ENCODE measurements at regions not wholly inside any gene's neighbourhood (a gene's known extent, or its start where the extent isn't known, plus 50 kb on each side); places are given as distances from the start of the nearest gene placed in this dataset.

GRCh38 chr7:26449175-26450165 is 157.8 kb downstream of the SNX10 start:
- ATAC-seq (ENCODE audit: low read depth) = no peak
- TF ChIP-seq CTCF (IDR thresholded peaks at IDR 0.05) = no peak
- Mint-ChIP-seq H3K9me3 (no peaks in the 10 kb centered on the region), H3K27me3 (peaks cover 1% of the 10 kb centered on the region), H3K27ac (no peak overlapping the region), H3K36me3 (ENCODE audit: low read depth) (no peaks in the 10 kb centered on the region), H3K4me3 (no peak overlapping the region), H3K4me1 (peaks cover 2% of the 10 kb centered on the region)
- ChIA-PET CTCF (no interaction called here), POLR2A (no interaction called here)
- intact Hi-C loops (cut with micrococcal nuclease) = no loop called here
- DNase-seq = no peak

GRCh38 chr7:26451997-26452396 is 160.3 kb downstream of the SNX10 start:
- H3K4me3 Mint-ChIP-seq = no peak overlapping the region
- ChIA-PET CTCF (no interaction called here), POLR2A (no interaction called here)
- no peaks in the 10 kb centered on the region for H3K27me3 Mint-ChIP-seq
- no peaks in the 10 kb centered on the region for H3K36me3 Mint-ChIP-seq (ENCODE audit: low read depth)
- no peaks in the 10 kb centered on the region for H3K4me1 Mint-ChIP-seq
- no peaks in the 10 kb centered on the region for H3K9me3 Mint-ChIP-seq
- no peak for DNase-seq
- ATAC-seq (ENCODE audit: low read depth) = no peak
- intact Hi-C loops (cut with micrococcal nuclease) = no loop called here
- no peak for TF ChIP-seq CTCF (IDR thresholded peaks at IDR 0.05)
- H3K27ac Mint-ChIP-seq = no peak overlapping the region

GRCh38 chr7:26454180-26454579 is 162.5 kb downstream of the SNX10 start:
- H3K27ac Mint-ChIP-seq = no peak overlapping the region
- no peaks in the 10 kb centered on the region for H3K27me3 Mint-ChIP-seq
- H3K4me3 Mint-ChIP-seq = no peak overlapping the region
- no peaks in the 10 kb centered on the region for H3K36me3 Mint-ChIP-seq (ENCODE audit: low read depth)
- intact Hi-C loops (cut with micrococcal nuclease) = no loop called here
- H3K9me3 Mint-ChIP-seq = no peaks in the 10 kb centered on the region
- no peak for ATAC-seq (ENCODE audit: low read depth)
- TF ChIP-seq CTCF (IDR thresholded peaks at IDR 0.05) = no peak
- no peaks in the 10 kb centered on the region for H3K4me1 Mint-ChIP-seq
- no peak for DNase-seq
- ChIA-PET POLR2A (no interaction called here), CTCF (no interaction called here)

- POLR2A ChIA-PET = no interaction called here
- DNase-seq (no peak), ATAC-seq (ENCODE audit: low read depth) (no peak)
- Mint-ChIP-seq H3K4me3 (no peak overlapping the region), H3K4me1 (no peaks in the 10 kb centered on the region), H3K27ac (no peak overlapping the region), H3K9me3 (no peaks in the 10 kb centered on the region), H3K36me3 (ENCODE audit: low read depth) (no peaks in the 10 kb centered on the region), H3K27me3 (no peaks in the 10 kb centered on the region)
- CTCF ChIA-PET = interaction anchor here (0.7 to 0.8 kb wide), 2 partner anchors 32 to 223 kb away, joined by 3 read pairs; no protein-coding TSS in a partner anchor
- TF ChIP-seq CTCF (IDR thresholded peaks at IDR 0.05) = no peak
- intact Hi-C loops (cut with micrococcal nuclease) = no loop called here
Measured at GRCh38 chr7:26457696-26458327, 166.2 kb downstream of the SNX10 start.

GRCh38 chr7:26458466-26459145 is 166.9 kb downstream of the SNX10 start:
- no peak overlapping the region for H3K4me3 Mint-ChIP-seq
- no peak for ATAC-seq (ENCODE audit: low read depth)
- TF ChIP-seq CTCF (IDR thresholded peaks at IDR 0.05) = no peak
- no peaks in the 10 kb centered on the region for H3K36me3 Mint-ChIP-seq (ENCODE audit: low read depth)
- no peaks in the 10 kb centered on the region for H3K27me3 Mint-ChIP-seq
- no peak overlapping the region for H3K27ac Mint-ChIP-seq
- POLR2A ChIA-PET = no interaction called here
- intact Hi-C loops (cut with micrococcal nuclease) = no loop called here
- CTCF ChIA-PET = no interaction called here
- H3K9me3 Mint-ChIP-seq = no peaks in the 10 kb centered on the region
- peaks cover under 1% of the 10 kb centered on the region for H3K4me1 Mint-ChIP-seq
- DNase-seq = no peak

All from activated B cell treated with CpG ODN at 0.5 μM for 24 hours (primary cell).